Eye (tissue), 1 donor: ENCODE measurements at regions not wholly inside any gene's neighbourhood (a gene's known extent, or its start where the extent isn't known, plus 50 kb on each side); places are given as distances from the start of the nearest gene placed in this dataset.

Source experiments
- DNase-seq: peaks from one replicate; pipeline ENCODE4 v3.0.0-alpha.2; 2015

GRCh38 chr7:13047061-13047460 lies 359.6 kb downstream of the ARL4A start:
- DNase-seq: no peak

GRCh38 chr7:13049946-13050345 lies 362.5 kb downstream of the ARL4A start:
- DNase-seq: no peak

DNA sequence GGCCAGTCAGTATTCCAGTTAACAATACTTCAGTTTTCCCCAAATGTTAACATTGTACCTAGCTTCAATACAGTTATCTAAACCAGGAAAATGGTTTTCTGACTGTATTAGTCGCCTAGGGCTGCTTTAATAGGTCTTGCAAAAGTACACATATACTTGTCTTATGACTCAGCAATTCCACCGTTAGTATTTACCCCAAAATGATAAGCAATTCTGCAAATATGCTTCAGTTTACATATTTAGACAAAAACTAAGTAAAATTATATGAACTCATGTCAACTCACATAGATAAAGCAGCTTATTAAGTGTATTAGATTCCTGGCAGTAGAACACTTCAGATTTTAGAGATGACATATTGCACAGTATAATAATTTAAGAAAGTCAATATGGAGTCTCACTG lies 363.3 kb downstream of the ARL4A start:
- DNase-seq: no peak

GRCh38 chr7:13055732-13056368 lies 368.4 kb downstream of the ARL4A start:
- DNase-seq: no peak

- no peak for DNase-seq
These were observed 370.2 kb downstream of the ARL4A start for GRCh38 chr7:13057462-13058200.

DNA sequence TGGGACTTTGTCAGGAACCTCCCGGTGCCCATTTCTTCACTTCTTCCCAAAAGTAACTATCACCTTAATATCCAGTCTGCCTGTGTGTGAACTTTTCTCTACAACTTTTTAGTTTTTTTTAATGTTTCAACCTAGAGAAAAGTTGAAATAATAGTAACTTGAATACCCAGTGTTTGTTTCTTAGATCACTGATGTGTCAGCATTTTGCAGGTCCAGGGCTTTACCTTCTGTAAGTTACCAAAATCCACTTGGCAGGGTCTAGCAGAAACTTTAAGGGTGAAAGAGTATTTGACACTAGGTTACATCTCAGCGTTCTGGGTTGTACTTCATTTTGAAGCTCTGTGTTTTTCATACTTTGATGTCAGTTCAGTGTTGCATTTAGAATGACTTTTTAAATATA lies 372.7 kb downstream of the ARL4A start:
- no peak for DNase-seq

DNA sequence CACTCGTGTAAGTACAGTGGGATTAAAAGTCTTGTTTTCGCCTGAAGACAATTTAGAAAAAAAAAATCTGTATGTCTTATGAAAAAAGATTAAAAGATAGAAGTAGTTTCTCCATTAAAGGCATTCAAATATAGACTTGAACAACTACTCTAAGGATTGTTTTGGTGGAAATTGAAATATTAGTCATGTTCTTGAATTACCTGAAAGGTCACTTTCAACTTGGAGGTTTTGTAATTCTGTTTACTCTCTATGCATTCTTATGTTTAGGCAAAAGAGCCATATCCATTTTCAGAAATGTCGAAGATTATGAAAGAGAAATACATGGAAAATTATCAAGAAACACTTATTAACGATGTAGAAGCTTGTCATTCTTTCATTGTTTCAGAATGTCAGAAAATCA lies 373.7 kb downstream of the ARL4A start:
- DNase-seq: no peak

DNA sequence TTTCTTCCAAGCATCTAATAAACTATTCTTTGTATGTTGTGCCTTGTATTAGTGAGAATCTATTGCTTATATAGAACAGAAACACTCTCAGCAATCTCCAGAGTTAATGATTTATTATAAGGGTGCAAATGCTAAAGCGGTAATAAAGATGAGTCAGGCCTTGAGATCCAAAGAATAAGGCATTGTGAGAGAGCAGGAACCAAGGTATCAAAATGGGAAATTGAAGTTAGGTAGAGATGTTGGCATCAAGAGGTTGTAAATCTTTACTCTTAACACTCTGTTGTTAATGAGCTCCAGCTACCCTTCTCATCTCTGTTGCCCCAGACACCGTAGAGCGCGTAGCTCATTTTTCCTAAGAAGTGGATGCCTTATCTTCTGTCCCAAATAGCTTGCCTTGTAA lies 375.2 kb downstream of the ARL4A start:
- no peak for DNase-seq

- DNase-seq: no peak
These were observed 379.6 kb downstream of the ARL4A start for GRCh38 chr7:13067036-13067435.

DNA sequence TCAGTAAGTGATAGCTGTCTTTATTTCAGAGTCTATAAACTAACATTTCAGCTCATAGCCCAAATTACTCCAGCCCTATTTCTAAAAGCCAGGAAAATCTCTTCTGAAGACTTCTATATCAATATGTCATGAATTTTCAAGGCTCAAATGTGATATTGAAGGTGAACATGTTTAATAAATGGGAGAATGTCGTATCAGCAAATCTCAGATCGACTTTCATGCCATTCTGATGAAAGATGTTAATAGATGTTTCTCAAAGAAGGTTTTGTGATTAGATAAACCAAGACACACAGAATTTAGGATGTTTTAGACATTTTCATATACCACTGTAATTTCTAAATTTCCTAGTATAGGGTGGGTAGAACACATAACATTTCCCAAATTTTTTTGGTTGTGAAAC lies 380.6 kb downstream of the ARL4A start:
- DNase-seq: no peak

DNA sequence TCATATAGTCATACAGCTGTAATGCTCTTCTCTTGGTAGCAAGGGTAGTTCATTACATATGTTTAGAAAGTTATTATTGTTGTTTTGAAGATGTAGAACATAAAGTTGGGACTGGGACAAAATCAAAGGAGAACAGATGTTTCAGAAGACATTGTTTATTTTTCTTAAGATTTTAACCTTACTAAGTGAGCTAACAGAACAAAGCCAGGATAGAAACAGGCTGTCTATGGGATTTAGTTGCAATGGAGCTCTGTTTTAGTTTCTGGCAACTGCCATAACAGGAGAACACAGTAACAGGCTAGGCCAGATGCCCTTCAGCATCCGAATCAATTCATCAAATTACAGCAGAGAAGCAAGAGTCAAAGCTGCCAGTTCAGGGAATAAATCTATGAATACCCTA lies 382.4 kb downstream of the ARL4A start:
- DNase-seq: peak; percentile 7

DNA sequence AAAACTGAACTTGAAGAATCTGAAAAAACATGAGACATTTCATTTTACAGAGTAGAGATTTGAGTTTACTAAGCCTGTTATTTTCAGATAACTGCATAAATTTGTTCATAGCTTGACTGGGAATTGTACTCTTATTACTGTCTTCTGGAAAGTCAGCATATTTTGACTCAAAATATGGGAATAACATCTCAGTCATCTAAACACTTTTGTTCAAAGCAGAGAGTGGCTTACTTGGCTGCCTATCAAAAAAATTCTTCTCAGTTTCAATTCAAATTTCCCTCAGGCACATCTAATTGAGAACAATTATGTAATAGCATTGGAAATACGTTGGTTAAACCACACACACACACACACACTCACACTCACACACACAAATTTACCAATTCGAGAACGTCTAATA lies 384.6 kb downstream of the ARL4A start:
- DNase-seq: no peak

GRCh38 chr7:13077466-13077865 lies 390.0 kb downstream of the ARL4A start:
- no peak for DNase-seq

DNA sequence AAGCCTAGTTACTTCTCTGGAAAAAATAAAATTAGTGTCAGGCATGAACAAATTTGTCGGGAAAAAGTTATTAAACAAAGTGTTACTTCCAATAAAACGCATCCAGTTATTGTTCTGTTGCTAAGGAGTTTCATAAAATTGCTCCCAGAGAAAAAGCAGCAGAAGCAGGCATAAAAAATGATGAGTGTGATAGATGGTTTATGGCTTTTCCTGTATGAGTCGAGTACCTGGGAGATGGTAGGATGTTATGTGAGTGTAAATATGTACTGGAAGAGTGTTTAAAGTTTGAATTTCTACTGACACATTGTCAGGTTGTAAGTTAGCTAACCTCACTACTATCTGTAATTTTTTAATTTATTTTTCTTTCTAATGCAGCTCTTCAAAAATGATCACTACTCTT lies 390.7 kb downstream of the ARL4A start:
- DNase-seq: no peak

- no peak for DNase-seq
These were observed 403.5 kb downstream of the ARL4A start for GRCh38 chr7:13090959-13091358.

DNA sequence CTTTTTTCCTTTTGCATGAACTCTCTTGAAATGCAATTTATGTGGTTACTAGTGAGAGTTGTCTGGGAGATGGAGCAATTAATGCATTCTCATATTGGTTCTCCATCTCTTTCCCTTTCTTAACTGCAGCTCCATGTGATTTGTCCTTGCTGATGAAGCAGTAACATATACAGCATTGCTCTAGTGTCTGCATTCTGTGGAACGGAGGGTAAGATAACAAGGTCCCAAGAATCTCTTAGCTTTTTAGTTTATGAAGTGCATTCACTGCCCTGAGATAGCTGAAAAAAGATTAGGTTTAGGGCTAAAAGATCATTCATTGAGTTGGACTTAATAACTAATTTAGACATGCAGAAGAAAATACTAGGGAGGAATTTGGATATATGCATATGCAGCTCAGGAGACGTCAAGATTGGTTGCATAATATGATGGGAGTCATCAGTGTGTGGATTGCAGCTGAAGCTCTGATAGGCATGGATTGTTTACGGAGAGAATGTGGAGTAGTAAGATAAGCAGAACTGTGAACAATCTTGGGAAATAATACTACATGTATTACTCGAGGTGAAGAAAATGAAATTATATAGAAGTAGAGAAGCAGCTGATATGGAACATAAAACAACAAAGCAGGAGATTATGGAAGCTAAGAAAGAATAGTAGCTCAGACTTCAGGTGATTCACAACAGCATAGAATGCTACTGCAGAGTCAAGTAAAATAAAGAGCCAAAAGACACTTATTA lies 404.7 kb downstream of the ARL4A start:
- no peak for DNase-seq

- no peak for DNase-seq
These were observed 405.2 kb downstream of the ARL4A start for GRCh38 chr7:13092708-13093005.

- no peak for DNase-seq
These were observed 405.7 kb downstream of the ARL4A start for GRCh38 chr7:13093160-13093559.

DNA sequence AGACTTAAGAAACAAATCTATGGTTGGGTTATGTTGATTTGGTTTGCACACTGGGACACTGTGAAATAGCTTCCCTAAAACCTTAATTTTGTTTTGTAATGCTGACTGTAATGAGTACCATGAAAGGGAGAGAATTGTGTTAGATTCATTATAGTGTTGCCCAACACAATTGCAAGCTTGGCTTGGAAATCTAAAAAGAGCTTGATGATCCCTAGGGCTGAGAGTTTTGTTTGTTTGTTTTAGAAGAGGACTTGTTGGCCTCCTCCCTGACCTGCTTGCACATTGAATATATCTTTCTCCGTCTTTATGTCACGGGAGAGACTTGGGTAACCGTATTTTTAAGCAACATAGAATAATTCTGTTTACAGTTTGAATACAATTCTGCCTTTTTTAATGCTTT lies 410.1 kb downstream of the ARL4A start:
- DNase-seq: no peak

- DNase-seq: no peak
These were observed 410.7 kb downstream of the ARL4A start for GRCh38 chr7:13098161-13098560.

DNA sequence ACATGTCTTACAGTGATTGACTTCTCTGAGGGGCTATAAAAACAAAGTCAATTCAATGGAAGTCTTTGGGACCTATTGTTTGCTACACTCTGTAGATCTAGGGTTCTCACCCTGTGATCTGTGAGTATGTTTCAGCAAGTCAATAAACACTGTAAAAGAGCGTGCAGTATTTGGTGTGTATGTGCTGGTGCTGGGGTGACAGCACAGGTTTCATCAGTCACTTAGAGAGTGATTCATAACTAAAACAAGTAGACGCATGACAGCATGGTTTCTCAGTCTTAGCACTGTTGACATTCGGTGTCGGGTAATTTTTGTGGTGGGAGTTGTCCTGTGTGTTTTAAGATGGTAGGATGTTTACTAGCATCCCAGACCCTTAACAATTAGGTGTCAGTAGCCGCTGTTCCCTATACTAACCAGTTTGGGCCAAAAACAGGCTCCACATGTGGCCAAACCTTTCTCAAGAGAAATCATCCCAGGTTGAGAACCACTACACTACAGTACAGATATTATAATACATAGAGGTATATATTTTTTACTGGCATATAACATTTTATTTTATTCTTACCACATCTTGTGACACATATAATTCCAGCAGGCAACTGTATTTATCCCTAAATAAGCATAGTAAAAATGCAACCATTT lies 411.8 kb downstream of the ARL4A start:
- no peak for DNase-seq

GRCh38 chr7:13104128-13104527 lies 416.7 kb downstream of the ARL4A start:
- no peak for DNase-seq

DNA sequence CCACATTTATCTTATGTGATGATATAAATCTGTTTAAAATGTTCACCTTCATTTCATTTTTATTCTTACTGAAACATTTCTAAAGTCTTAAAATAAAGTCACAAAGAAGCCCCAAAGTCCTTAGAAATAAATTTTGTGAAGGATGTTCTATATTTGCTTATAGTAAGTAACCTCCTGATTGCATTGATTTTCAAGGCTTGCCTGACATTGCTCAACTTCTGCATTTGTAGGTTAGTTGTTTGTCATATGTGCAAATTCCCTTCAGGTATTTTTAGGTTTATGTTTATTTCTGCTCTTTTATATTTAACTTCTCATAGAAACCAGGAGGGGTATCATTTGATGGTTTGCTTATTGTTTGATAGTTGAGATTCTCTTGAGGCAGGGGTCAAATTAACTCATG lies 417.8 kb downstream of the ARL4A start:
- no peak for DNase-seq

GRCh38 chr7:13106513-13106912 lies 419.1 kb downstream of the ARL4A start:
- no peak for DNase-seq
